HG03354 (cell line): ENCODE measurements at regions not wholly inside any gene's neighbourhood (a gene's known extent, or its start where the extent isn't known, plus 50 kb on each side); places are given as distances from the start of the nearest gene placed in this dataset.
"Not testable (repeated sequence)": the region's sequence is repeated elsewhere in the genome, so short reads cannot be mapped to it uniquely, and the experiment has no call there.

ENCODE experiments used
- ATAC-seq: cut with Tn5 transposase; IDR thresholded peaks from one replicate; pipeline ENCODE4 v1.9.1; 2021; ENCODE audit warnings: mild to moderate bottlenecking; ENCODE audit not compliant: unreplicated experiment, poor library complexity, severe bottlenecking

GRCh38 chr3:3365716-3366115 is 186.2 kb upstream of the CRBN start:
- no peak for ATAC-seq

- no peak for ATAC-seq
Measured at GRCh38 chr3:3356846-3357245, 177.4 kb upstream of the CRBN start.

GRCh38 chr3:3355442-3355841 is 176.0 kb upstream of the CRBN start:
- ATAC-seq, result no peak

DNA sequence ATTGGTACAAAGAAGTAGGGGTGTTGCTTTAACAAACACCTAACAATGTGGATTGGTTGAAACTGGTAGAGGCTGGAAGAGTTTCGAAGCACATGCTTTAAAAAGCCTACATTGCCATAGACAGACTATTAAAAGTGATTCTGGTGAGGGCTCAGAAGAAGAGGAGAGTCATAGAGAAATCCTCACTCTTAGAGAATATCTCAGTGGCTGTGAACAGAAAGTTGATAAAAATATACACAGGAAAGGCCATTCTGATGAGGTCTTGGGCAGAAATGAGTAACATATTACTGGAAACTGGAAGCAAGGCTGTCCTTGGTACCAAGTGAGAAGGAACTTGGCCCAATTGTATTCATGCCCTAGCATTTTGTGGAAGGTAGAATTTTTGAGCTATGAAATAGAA is 173.7 kb upstream of the CRBN start:
- peak; percentile 74 for ATAC-seq

DNA sequence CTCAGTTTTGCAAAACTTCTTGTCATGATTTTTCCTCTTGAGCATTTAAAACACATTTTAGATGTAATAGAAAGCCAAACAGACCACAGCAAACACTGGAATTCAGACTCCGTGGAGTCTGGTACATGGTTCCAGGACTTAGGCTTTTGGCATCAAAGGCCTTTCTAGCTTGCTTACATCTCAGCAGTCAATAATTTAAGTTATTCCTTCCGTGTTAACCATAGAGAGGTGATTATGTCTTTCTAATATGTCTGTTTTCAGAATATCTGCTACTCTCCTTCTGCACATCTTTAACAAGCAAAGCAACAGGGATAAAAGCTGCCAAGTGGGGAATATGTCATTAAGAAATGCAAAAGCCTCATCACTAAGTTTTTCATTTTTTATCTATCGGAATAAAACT is 171.7 kb upstream of the CRBN start:
- ATAC-seq, result no peak

- ATAC-seq, result not testable (repeated sequence)
Measured at GRCh38 chr3:3347056-3347455, 167.6 kb upstream of the CRBN start.

GRCh38 chr3:3346556-3346955 is 167.1 kb upstream of the CRBN start:
- ATAC-seq, result no peak

- ATAC-seq, result no peak
Measured at GRCh38 chr3:3342141-3342540, 162.7 kb upstream of the CRBN start.

DNA sequence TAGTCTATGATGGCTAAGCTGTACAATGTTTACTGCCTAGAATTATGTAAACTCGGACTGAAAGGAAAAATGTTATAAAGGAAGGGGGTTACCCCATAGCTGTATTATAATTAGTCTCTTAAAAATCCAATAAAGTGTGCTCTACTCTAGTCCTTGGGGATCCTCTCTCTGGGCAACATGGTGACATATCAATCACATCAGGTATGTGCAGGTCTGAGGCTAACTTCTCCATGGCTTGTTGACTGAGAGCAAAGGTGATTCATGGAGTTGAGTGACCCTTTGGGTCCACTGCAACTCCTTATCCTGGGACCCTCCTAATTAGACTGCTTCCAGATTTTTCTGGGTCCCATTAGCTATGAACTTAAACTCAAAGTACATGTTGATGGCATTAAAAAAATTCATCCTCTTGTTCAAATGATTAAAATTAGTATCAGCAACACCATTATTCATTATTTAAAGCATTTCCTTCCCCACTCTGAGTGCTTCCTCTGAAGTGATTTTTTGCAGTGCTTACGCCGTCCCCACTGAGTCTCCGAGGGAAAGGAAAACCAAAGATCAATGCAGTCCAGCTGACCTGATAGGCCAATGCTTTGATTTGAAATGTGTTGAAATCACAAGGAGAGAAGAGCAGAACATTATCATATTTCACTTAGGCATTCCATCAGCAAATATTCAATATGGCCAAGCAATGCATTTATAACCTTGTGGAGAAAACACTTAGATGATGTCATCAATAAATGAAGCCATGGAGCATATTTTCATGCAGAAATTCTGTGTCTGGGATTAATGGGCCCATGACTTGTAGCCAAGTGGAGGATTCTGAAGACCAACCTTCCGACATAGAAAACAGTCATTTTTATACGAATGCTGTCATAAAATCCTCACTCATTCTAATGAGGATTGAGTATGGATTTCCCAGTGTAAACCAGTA is 161.7 kb upstream of the CRBN start:
- ATAC-seq, result no peak

DNA sequence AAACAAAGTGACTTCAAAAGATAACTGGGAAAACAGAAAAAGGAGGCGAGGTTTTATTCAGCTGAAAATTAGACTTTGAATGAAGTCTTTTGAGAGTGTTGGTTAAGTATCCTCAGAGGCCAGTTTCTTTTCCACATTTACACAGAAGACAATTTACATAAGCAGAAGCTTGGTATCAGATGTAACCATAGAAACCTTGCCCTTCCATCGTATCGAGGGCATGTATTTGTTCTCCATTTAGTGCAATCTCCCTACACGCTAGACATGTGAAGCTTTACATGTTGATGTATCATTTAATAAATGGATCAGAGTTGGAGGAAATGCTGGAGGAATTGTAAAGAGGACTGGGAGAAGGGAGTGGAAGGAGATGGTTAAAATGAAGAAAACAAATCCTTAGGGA is 161.0 kb upstream of the CRBN start:
- ATAC-seq, result no peak

DNA sequence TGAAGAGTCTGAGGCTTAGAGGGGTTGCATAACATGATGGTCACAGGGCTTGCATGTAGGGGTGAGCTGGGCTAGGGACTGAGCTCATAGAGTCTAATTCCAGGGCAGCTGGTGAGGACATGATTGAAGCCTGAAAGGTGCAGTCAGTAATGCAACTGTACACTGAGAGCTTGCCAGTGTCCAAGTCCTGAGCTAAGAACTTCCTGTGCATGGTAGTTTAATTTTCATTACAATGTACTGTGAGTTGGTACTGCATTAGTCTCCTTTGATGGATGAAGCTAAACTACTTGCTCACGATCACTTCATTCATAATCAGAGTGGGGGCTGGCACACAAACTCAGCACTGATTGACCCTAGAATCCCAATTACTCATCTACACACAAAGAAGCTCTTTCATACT is 156.4 kb upstream of the CRBN start:
- ATAC-seq, result no peak

GRCh38 chr3:3334491-3334890 is 155.0 kb upstream of the CRBN start:
- ATAC-seq, result no peak

DNA sequence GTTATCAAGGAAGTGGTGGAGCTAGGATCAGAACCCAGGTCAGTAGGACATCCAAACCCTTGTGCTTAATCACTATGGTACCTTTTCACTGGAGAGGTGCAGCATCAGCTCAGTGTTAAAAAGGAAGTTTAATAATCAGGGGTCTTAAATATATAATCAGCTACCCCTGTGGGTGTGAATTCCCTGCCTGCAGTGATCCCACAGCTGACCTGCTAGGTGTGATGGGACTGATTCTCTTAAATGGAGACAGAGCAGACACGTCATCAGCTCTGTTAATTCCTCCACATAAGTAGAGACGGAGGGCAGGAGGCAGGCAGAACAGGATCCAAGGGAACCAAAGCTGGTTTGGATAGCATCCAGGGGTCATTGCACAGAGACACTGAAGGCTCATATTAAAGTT is 154.1 kb upstream of the CRBN start:
- no peak for ATAC-seq

- no peak for ATAC-seq
Measured at GRCh38 chr3:3316521-3316920, 137.0 kb upstream of the CRBN start.

DNA sequence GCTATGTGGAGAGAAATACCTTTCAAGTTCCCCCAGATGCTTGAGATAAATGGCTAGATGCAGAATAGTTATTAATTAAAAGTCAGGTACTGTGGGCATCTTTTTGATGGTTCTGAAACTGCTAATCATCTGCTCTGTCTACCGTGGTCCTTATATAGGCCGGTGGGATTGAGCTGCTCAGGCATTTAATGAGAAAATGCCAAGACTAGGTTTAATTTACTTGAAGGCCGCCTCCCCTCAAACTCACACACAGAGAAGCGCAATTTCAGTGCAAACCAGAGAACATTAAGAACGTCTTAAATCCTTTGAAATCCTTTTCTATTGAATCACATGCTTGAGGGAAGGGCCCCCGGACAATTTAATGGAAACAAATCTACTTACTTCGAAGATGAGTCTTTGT is 136.4 kb upstream of the CRBN start:
- no peak for ATAC-seq

DNA sequence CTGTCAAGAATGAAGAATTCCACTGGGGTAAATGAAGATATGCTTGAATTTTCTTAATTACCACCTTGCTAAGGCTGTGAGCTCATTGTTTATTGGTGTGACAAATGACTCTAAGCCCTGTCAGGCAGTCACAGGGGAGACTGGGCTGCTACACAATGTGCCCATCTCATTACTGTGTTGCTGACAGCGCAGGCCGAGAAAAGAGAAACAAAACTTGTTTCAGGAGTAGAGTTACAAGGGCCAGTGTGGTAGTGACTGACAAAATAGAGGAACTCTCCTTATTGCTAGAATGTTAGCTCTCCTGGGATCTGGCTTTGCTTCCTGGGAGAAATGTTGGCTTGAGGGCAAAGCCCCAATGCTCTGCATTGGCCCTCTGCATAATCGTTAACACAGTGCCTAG is 130.4 kb upstream of the CRBN start:
- no peak for ATAC-seq

GRCh38 chr3:3308809-3309208 is 129.3 kb upstream of the CRBN start:
- no peak for ATAC-seq

GRCh38 chr3:3307491-3307890 is 128.0 kb upstream of the CRBN start:
- no peak for ATAC-seq

DNA sequence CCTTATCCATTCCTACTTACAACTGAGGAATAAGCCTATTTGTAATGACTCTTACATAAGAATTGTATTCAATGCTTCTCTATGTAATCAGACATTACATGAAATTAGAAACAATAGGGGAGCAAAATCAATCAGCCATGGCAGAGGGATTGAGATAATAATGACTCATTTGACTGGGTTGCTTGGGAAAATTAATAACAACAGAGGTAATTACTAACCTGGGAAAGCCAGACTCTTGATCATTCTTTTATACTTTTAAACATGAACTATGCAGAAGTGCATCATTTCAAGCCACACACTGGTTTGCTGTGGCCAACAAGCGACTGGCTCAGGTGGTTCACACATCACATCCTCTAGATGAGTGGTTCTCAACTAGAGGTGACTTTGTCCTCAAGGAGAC is 126.3 kb upstream of the CRBN start:
- ATAC-seq, result no peak

- ATAC-seq, result no peak
Measured at GRCh38 chr3:3305084-3305483, 125.6 kb upstream of the CRBN start.

DNA sequence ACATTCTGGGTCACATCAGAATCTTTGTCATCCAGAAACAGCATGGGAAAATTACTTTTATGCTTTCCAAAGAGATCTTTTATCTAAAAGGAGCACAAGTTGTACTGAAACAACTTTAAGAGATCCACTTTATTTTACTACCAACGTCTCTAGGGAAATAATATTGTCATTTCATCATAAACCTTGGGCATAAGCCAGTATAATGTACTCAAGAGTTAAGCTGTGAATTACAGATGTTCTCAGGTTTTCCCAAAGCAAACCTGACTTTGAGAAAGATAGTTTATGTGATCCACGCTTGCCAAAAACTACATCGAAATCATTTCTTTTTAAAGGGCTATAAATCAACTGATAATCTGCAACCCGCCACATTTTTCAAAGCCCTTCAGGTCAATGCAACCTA is 124.1 kb upstream of the CRBN start:
- no peak for ATAC-seq

DNA sequence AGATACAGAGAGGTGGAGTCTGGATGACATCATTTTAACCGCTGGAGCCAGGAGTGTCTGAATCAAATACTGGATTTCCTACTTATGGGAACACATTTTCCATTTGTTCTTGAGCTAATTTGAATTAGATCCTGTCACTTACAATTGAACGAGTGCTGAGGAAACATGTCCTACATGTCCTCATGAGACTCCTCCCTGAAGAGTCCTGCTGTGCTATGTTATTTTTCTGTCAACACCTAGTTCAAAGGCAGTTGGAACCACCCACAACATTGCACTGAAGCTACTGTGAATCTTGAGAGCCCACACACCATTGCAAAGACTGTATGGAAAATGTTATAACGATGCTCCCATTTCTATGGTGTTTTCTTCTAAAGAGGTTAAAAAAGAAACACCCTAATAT is 123.5 kb upstream of the CRBN start:
- no peak for ATAC-seq
